ENCODE measurements at regions not wholly inside any gene's neighbourhood (a gene's known extent, or its start where the extent isn't known, plus 50 kb on each side); places are given as distances from the start of the nearest gene placed in this dataset.

GRCh38 chr11:128392259-128392658 lies 195.1 kb downstream of the ETS1 start:
- Histone ChIP-seq H3K9me3 (ENCODE audit: insufficient read depth, low read depth, low read length) (no peaks in the 10 kb centered on the region), H3F3A (ENCODE audit: low read depth) (no peaks in the 10 kb centered on the region), H3K9ac (ENCODE audit: low read depth, low read length, poor library complexity, severe bottlenecking) (no peak overlapping the region), H2AFZ (ENCODE audit: low read length) (no peak overlapping the region), H3K27me3 (ENCODE audit: insufficient read depth, low read length, poor library complexity, severe bottlenecking) (no peaks in the 10 kb centered on the region), H3K9me2 (replicated peaks; ENCODE audit: low read depth, low read length) (no peaks in the 10 kb centered on the region), H3K79me2 (ENCODE audit: insufficient read depth, low read length) (no peaks in the 10 kb centered on the region), H3K4me2 (ENCODE audit: low read depth, low read length, poor library complexity, severe bottlenecking) (no peak overlapping the region), H3K4me1 (ENCODE audit: insufficient read depth, low read length, poor library complexity, severe bottlenecking) (peaks cover 13% of the 10 kb centered on the region), H3K36me3 (ENCODE audit: insufficient read depth, low read length) (no peaks in the 10 kb centered on the region), H4K20me1 (ENCODE audit: insufficient read depth, low read length, poor library complexity, severe bottlenecking) (no peaks in the 10 kb centered on the region), H3K4me3 (ENCODE audit: low read length, poor library complexity, severe bottlenecking) (no peak overlapping the region)
- TF ChIP-seq EZH2phosphoT487 (IDR thresholded peaks at IDR 0.05; ENCODE audit: borderline replicate concordance), result no peak
- TF ChIP-seq, protein P1, sequence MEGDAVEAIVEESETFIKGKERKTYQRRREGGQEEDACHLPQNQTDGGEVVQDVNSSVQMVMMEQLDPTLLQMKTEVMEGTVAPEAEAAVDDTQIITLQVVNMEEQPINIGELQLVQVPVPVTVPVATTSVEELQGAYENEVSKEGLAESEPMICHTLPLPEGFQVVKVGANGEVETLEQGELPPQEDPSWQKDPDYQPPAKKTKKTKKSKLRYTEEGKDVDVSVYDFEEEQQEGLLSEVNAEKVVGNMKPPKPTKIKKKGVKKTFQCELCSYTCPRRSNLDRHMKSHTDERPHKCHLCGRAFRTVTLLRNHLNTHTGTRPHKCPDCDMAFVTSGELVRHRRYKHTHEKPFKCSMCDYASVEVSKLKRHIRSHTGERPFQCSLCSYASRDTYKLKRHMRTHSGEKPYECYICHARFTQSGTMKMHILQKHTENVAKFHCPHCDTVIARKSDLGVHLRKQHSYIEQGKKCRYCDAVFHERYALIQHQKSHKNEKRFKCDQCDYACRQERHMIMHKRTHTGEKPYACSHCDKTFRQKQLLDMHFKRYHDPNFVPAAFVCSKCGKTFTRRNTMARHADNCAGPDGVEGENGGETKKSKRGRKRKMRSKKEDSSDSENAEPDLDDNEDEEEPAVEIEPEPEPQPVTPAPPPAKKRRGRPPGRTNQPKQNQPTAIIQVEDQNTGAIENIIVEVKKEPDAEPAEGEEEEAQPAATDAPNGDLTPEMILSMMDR (conservative IDR thresholded peaks at IDR 0.05; ENCODE audit: low read length), result no peak

GRCh38 chr11:128391811-128392210 lies 195.5 kb downstream of the ETS1 start:
- Histone ChIP-seq H3K4me2 (ENCODE audit: low read depth, low read length, poor library complexity, severe bottlenecking) (no peak overlapping the region), H3K4me3 (ENCODE audit: low read length, poor library complexity, severe bottlenecking) (no peak overlapping the region)

DNA sequence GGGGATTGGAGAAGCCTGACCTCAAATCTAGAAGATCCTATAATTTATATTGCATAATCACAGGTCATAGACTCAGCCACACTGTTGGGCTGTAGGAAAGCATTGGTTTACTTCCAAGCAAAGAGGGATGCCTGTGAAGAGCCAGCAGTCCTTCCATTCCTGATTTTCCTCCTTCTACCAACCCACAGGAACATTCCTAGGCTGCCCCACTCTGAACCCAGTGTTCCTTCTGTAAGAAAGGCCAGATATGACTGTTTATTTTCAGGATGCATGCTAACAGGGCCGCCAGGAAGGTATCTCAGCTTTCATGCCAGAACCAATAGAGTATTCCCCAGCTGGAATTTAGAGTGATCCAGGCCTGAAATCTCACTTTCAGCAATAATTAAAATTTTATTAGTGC lies 197.1 kb downstream of the ETS1 start:
- no peak overlapping the region for H3K9ac ChIP-seq (ENCODE audit: low read depth, low read length, poor library complexity, severe bottlenecking)
- no peaks in the 10 kb centered on the region for H3F3A ChIP-seq (ENCODE audit: low read depth)
- no peaks in the 10 kb centered on the region for H3K79me2 ChIP-seq (ENCODE audit: insufficient read depth, low read length)
- no peaks in the 10 kb centered on the region for H3K27me3 ChIP-seq (ENCODE audit: insufficient read depth, low read length, poor library complexity, severe bottlenecking)
- no peaks in the 10 kb centered on the region for H4K20me1 ChIP-seq (ENCODE audit: insufficient read depth, low read length, poor library complexity, severe bottlenecking)
- H3K4me2 ChIP-seq (ENCODE audit: low read depth, low read length, poor library complexity, severe bottlenecking), result no peak overlapping the region
- no peak overlapping the region for H2AFZ ChIP-seq (ENCODE audit: low read length)
- no peaks in the 10 kb centered on the region for H3K9me3 ChIP-seq (ENCODE audit: insufficient read depth, low read depth, low read length)
- no peak overlapping the region for H3K4me3 ChIP-seq (ENCODE audit: low read length, poor library complexity, severe bottlenecking)
- TF ChIP-seq, protein P1 (conservative IDR thresholded peaks at IDR 0.05; ENCODE audit: low read length), result no peak
- no peak for TF ChIP-seq EZH2phosphoT487 (IDR thresholded peaks at IDR 0.05; ENCODE audit: borderline replicate concordance)
- H3K36me3 ChIP-seq (ENCODE audit: insufficient read depth, low read length), result no peaks in the 10 kb centered on the region
- no peaks in the 10 kb centered on the region for H3K9me2 ChIP-seq (replicated peaks; ENCODE audit: low read depth, low read length)
- H3K4me1 ChIP-seq (ENCODE audit: insufficient read depth, low read length, poor library complexity, severe bottlenecking), result peaks cover 15% of the 10 kb centered on the region

More at GRCh38 chr11:128391811-128392210, 195.5 kb downstream of the ETS1 start:
- Histone ChIP-seq H3K9me2 (replicated peaks; ENCODE audit: low read depth, low read length) (no peaks in the 10 kb centered on the region), H4K20me1 (ENCODE audit: insufficient read depth, low read length, poor library complexity, severe bottlenecking) (no peaks in the 10 kb centered on the region), H3K4me1 (ENCODE audit: insufficient read depth, low read length, poor library complexity, severe bottlenecking) (peaks cover 15% of the 10 kb centered on the region), H3K27me3 (ENCODE audit: insufficient read depth, low read length, poor library complexity, severe bottlenecking) (no peaks in the 10 kb centered on the region), H3F3A (ENCODE audit: low read depth) (no peaks in the 10 kb centered on the region), H3K9ac (ENCODE audit: low read depth, low read length, poor library complexity, severe bottlenecking) (no peak overlapping the region), H3K79me2 (ENCODE audit: insufficient read depth, low read length) (no peaks in the 10 kb centered on the region), H2AFZ (ENCODE audit: low read length) (no peak overlapping the region), H3K9me3 (ENCODE audit: insufficient read depth, low read depth, low read length) (no peaks in the 10 kb centered on the region), H3K36me3 (ENCODE audit: insufficient read depth, low read length) (no peaks in the 10 kb centered on the region)
- no peak for TF ChIP-seq EZH2phosphoT487 (IDR thresholded peaks at IDR 0.05; ENCODE audit: borderline replicate concordance)
- TF ChIP-seq, protein P1 (conservative IDR thresholded peaks at IDR 0.05; ENCODE audit: low read length), result no peak
